Endothelial cell of umbilical vein (primary cell): ENCODE measurements at regions not wholly inside any gene's neighbourhood (a gene's known extent, or its start where the extent isn't known, plus 50 kb on each side); places are given as distances from the start of the nearest gene placed in this dataset.
"Not testable (repeated sequence)": the region's sequence is repeated elsewhere in the genome, so short reads cannot be mapped to it uniquely, and the experiment has no call there.

Experiments used
- BruUV-seq: library from RNA; stranded (reverse); fragments of 400-500 nt; replicated peaks from 2 replicates; lab custom pipeline; 2021; lab: Mats Ljungman, UMichigan
- CTCF ChIA-PET: fragments of 300-600, 350-600 bp; sonication (Branson Sonifier 250); formaldehyde crosslinking; loops from one replicate; lab custom pipeline; 2021; ENCODE audit warnings: antibody characterized with exemption, inconsistent platforms; lab: Charles Lee
- POLR2A ChIA-PET: fragments of 300-600, 350-600 bp; sonication (Branson Sonifier 250); formaldehyde crosslinking; loops from one replicate; lab custom pipeline; 2021; ENCODE audit warnings: antibody characterized with exemption, inconsistent platforms; lab: Charles Lee
- DNase-seq: peaks from one replicate; pipeline ENCODE4 v3.0.0-alpha.2; 2011; ENCODE audit warnings: low read depth, low spot score
- FAIRE-seq: peaks from 2 replicates; lab custom pipeline; 2011; peaks lifted over from hg19 to GRCh38; lab: Jason Lieb, UNC
- H2AFZ ChIP-seq: 2 replicates; pipeline ENCODE4 v1.6.0; 2012; ENCODE audit warnings: low read depth, low read length, control low read depth, inconsistent platforms
- H3K27ac ChIP-seq: 2 replicates; pipeline ENCODE4 v1.5.1; 2011; ENCODE audit warnings: low read depth, mild to moderate bottlenecking, control low read depth, low read length, moderate library complexity; ENCODE audit not compliant: insufficient read depth
- H3K27me3 ChIP-seq, 2 experiments: 2 replicates each; pipeline versions ENCODE4 v1.6.0 to v1.6.1; 2011; ENCODE audit warnings: low read length in 2 of 2, mixed read lengths in 1 of 2; ENCODE audit not compliant: control insufficient read depth in 2 of 2, insufficient read depth in 2 of 2
- H3K36me3 ChIP-seq, 2 experiments: 2 replicates in 1 of 2; 3 replicates in 1 of 2; pipeline ENCODE4 v1.5.1; 2011; ENCODE audit warnings: low read length in 2 of 2, mild to moderate bottlenecking in 1 of 2, moderate library complexity in 1 of 2; ENCODE audit not compliant: control insufficient read depth in 2 of 2, insufficient read depth in 2 of 2; ENCODE audit errors: extremely low read depth in 1 of 2
- H3K4me1 ChIP-seq: 3 replicates; pipeline ENCODE4 v1.5.1; 2011; ENCODE audit warnings: mild to moderate bottlenecking, low read length; ENCODE audit not compliant: control insufficient read depth, insufficient read depth; ENCODE audit errors: extremely low read depth
- H3K4me2 ChIP-seq: 2 replicates; pipeline ENCODE4 v1.6.1; 2011; ENCODE audit warnings: low read length, control low read depth, mixed read lengths; ENCODE audit not compliant: insufficient read depth
- H3K4me3 ChIP-seq, 3 experiments: fragments of 200-600 bp in 1 of 3; sonication (generic), shearing (Covaris generic) in 1 of 3; replicated peaks in 1 of 3; 2 replicates each; pipeline ENCODE4 v1.5.1; 2011 to 2016; ENCODE audit warnings: control low read depth in 3 of 3, low read length in 3 of 3, mild to moderate bottlenecking in 2 of 3, inconsistent platforms in 1 of 3, low read depth in 1 of 3, moderate library complexity in 1 of 3; ENCODE audit not compliant: insufficient read depth in 1 of 3
- H3K79me2 ChIP-seq: 2 replicates; pipeline ENCODE4 v1.6.0; 2012; ENCODE audit warnings: low read length, inconsistent platforms; ENCODE audit not compliant: control insufficient read depth, insufficient read depth
- H3K9ac ChIP-seq: replicated peaks from 2 replicates; pipeline ENCODE3; 2011; ENCODE audit warnings: low read length, control low read depth; ENCODE audit not compliant: insufficient read depth; ENCODE audit errors: extremely low read depth
- H3K9me1 ChIP-seq: replicated peaks from 3 replicates; pipeline ENCODE4 v1.6.0; 2011; ENCODE audit warnings: mild to moderate bottlenecking, low read length; ENCODE audit not compliant: control insufficient read depth, insufficient read depth; ENCODE audit errors: extremely low read depth
- H3K9me3 ChIP-seq: replicated peaks from 2 replicates; pipeline ENCODE4 v1.5.1; 2012; ENCODE audit warnings: low read length, inconsistent platforms; ENCODE audit not compliant: control insufficient read depth, insufficient read depth
- H4K20me1 ChIP-seq: replicated peaks from 2 replicates; pipeline ENCODE3; 2011; ENCODE audit warnings: mild to moderate bottlenecking, low read length; ENCODE audit not compliant: control insufficient read depth, insufficient read depth; ENCODE audit errors: extremely low read depth
- dilution Hi-C: fragments of 300-500 bp; cut with MboI; formaldehyde crosslinking; loops from one replicate; pipeline ENCODE4 v1.15.0; 2019; ENCODE audit warnings: low sequenced_read_pairs; ENCODE audit not compliant: extremely low pct_ligation_motif_present
- intact Hi-C: fragments of 100-400 bp; cut with micrococcal nuclease; formaldehyde crosslinking; loops from one replicate; pipeline ENCODE4 v1.10.0; 2022

- intact Hi-C loops: not testable (repeated sequence)
Measured at GRCh38 chr5:19141937-19142524, 846.0 kb downstream of the CDH18 start.

GRCh38 chr5:19142713-19143414 lies 845.1 kb downstream of the CDH18 start:
- H3K36me3 ChIP-seq, dilution Hi-C loops, DNase-seq, H3K9me3 ChIP-seq, H3K79me2 ChIP-seq, H3K9ac ChIP-seq, intact Hi-C loops, CTCF ChIA-PET, H3K4me2 ChIP-seq, H3K4me1 ChIP-seq, POLR2A ChIA-PET, BruUV-seq, H3K27me3 ChIP-seq, H3K27ac ChIP-seq, H3K4me3 ChIP-seq, FAIRE-seq, H3K9me1 ChIP-seq, H2AFZ ChIP-seq, H4K20me1 ChIP-seq: not testable (repeated sequence)

More at GRCh38 chr5:19141937-19142524, 846.0 kb downstream of the CDH18 start:
- H3K9ac ChIP-seq, H2AFZ ChIP-seq, H3K27ac ChIP-seq, H3K4me1 ChIP-seq, H3K27me3 ChIP-seq, H3K36me3 ChIP-seq, CTCF ChIA-PET, BruUV-seq, H3K4me3 ChIP-seq, DNase-seq, H3K9me3 ChIP-seq, H3K79me2 ChIP-seq, H4K20me1 ChIP-seq, H3K9me1 ChIP-seq, POLR2A ChIA-PET, H3K4me2 ChIP-seq, dilution Hi-C loops, FAIRE-seq: not testable (repeated sequence)
